HG02610 (cell line): ENCODE measurements at regions not wholly inside any gene's neighbourhood (a gene's known extent, or its start where the extent isn't known, plus 50 kb on each side); places are given as distances from the start of the nearest gene placed in this dataset.

Source experiments
- ATAC-seq: cut with Tn5 transposase; IDR thresholded peaks from one replicate; pipeline ENCODE4 v1.9.1; 2021; ENCODE audit warnings: mild to moderate bottlenecking, moderate library complexity; ENCODE audit not compliant: unreplicated experiment

- no peak for ATAC-seq
These were observed 258.8 kb downstream of the PLPP3 start for GRCh38 chr1:56320464-56321149.

GRCh38 chr1:56317722-56318121, 261.6 kb downstream of the PLPP3 start:
- no peak for ATAC-seq

- no peak for ATAC-seq
These were observed 263.9 kb downstream of the PLPP3 start for GRCh38 chr1:56315293-56315942.

GRCh38 chr1:56313560-56313959, 265.8 kb downstream of the PLPP3 start:
- ATAC-seq: no peak

GRCh38 chr1:56311766-56312165, 267.6 kb downstream of the PLPP3 start:
- no peak for ATAC-seq

- no peak for ATAC-seq
These were observed 268.4 kb downstream of the PLPP3 start for GRCh38 chr1:56310945-56311344.

- ATAC-seq: no peak
These were observed 270.3 kb downstream of the PLPP3 start for GRCh38 chr1:56309065-56309464.

GRCh38 chr1:56304975-56305374, 274.4 kb downstream of the PLPP3 start:
- no peak for ATAC-seq

GRCh38 chr1:56303805-56304204, 275.6 kb downstream of the PLPP3 start:
- ATAC-seq: no peak

GRCh38 chr1:56302878-56303277, 276.5 kb downstream of the PLPP3 start:
- no peak for ATAC-seq

- ATAC-seq: no peak
These were observed 277.6 kb downstream of the PLPP3 start for GRCh38 chr1:56301791-56302190.

- no peak for ATAC-seq
These were observed 278.5 kb downstream of the PLPP3 start for GRCh38 chr1:56300836-56301235.

GRCh38 chr1:56298866-56299265, 280.5 kb downstream of the PLPP3 start:
- ATAC-seq: no peak

GRCh38 chr1:56297904-56298303, 281.5 kb downstream of the PLPP3 start:
- ATAC-seq: no peak

- ATAC-seq: no peak
These were observed 282.2 kb downstream of the PLPP3 start for GRCh38 chr1:56297208-56297607.

GRCh38 chr1:56295949-56296929, 283.1 kb downstream of the PLPP3 start:
- no peak for ATAC-seq

- ATAC-seq: no peak
These were observed 287.9 kb downstream of the PLPP3 start for GRCh38 chr1:56291374-56291919.

- no peak for ATAC-seq
These were observed 290.1 kb downstream of the PLPP3 start for GRCh38 chr1:56289260-56289659.

GRCh38 chr1:56287721-56288120, 291.6 kb downstream of the PLPP3 start:
- no peak for ATAC-seq

- no peak for ATAC-seq
These were observed 292.4 kb downstream of the PLPP3 start for GRCh38 chr1:56286956-56287355.

GRCh38 chr1:56286506-56286905, 292.9 kb downstream of the PLPP3 start:
- no peak for ATAC-seq
